ENCODE measurements at regions not wholly inside any gene's neighbourhood (a gene's known extent, or its start where the extent isn't known, plus 50 kb on each side); places are given as distances from the start of the nearest gene placed in this dataset.

DNA sequence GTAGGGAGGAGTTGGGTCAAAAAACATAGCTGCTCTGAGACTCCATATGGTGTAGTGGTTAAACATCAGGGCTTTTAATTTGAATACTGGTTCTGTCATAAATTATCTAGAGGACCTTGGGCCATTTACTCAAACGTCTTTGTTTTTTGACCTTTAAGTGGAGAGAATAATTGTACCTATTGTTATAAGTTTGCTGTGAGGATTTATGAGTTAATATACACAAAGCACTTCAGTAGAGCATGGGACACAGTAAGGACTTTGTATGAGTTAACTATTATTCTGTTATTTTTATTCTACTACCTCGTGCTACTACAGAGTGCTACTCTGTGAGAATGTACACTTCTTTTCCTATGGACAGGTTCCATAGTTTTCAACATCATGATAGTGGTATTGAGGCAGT lies 123.7 kb upstream of the TNC start:
- Mint-ChIP-seq H3K9me3 (peaks cover 0 to 3% (median 0%) of the 10 kb centered on the region in 3 donors), H3K27me3 (peaks cover 17 to 19% of the 10 kb centered on the region in 2 donors), H3K36me3 (no peaks in the 10 kb centered on the region), H3K4me1 (no peaks in the 10 kb centered on the region), H3K27ac (no peak overlapping the region), H3K4me3 (no peak overlapping the region)
- H3K4me1 ChIP-seq (ENCODE audit: control insufficient read depth in 1 of 2, extremely low read depth in 1 of 2, insufficient read depth in 2 of 2, low read length in 2 of 2), result no peaks in the 10 kb centered on the region
- peaks cover 0 to 9% of the 10 kb centered on the region in 2 experiments for H3K27me3 ChIP-seq (replicated peaks in 1 of 2; ENCODE audit: control insufficient read depth in 2 of 2, extremely low read depth in 1 of 2, insufficient read depth in 2 of 2, low read length in 1 of 2)
- ChIA-PET POLR2A (no interaction called here), CTCF (no interaction called here)
- no peaks in the 10 kb centered on the region for H3K36me3 ChIP-seq (ENCODE audit: control insufficient read depth in 2 of 2, extremely low read depth in 1 of 2, insufficient read depth in 1 of 2, low read length in 1 of 2)
- ATAC-seq (replicated peaks in 1 of 4), result no peak
- no peak overlapping the region for H3K27ac ChIP-seq (ENCODE audit: low read length)
- H3K4me3 ChIP-seq (ENCODE audit: control insufficient read depth in 1 of 2, extremely low read depth in 1 of 2, low read length in 1 of 2), result no peak overlapping the region
- no peak for DNase-seq
- WGBS (ENCODE audit: insufficient coverage), result 20% methylated on average over 1 of the region's 2 CpGs
- no peaks in the 10 kb centered on the region for H3K9me3 ChIP-seq

DNA sequence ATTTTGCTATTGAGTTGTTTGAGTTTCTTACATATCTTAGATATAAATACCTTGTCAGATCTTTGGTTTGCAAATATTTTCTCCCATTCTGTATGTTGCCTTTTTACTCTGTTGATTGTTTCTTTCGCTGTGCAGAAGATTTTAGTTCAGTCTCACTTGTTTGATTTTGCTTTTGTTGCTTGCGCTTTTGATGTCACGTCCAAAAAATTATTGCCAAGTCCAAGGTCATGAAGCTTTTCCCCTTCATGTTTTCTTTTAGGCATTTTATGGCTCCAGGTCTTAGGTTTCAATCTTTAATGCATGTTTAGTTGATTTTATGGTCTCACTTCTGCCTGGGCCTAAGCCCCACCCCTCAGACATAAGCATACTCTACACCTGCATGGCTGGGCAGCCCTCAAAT lies 131.5 kb upstream of the TNC start:
- no peaks in the 10 kb centered on the region for H3K36me3 ChIP-seq (ENCODE audit: control insufficient read depth in 2 of 2, extremely low read depth in 1 of 2, insufficient read depth in 1 of 2, low read length in 1 of 2)
- H3K27ac ChIP-seq (ENCODE audit: low read length), result no peak overlapping the region
- ChIA-PET CTCF (no interaction called here), POLR2A (no interaction called here)
- DNase-seq (no peak), ATAC-seq (replicated peaks in 1 of 4) (no peak)
- 90% methylated on average over 2 of the region's 3 CpGs for WGBS (ENCODE audit: insufficient coverage)
- no peaks in the 10 kb centered on the region for H3K4me1 ChIP-seq (ENCODE audit: control insufficient read depth in 1 of 2, extremely low read depth in 1 of 2, insufficient read depth in 2 of 2, low read length in 2 of 2)
- no peaks in the 10 kb centered on the region for H3K27me3 ChIP-seq (replicated peaks in 1 of 2; ENCODE audit: control insufficient read depth in 2 of 2, extremely low read depth in 1 of 2, insufficient read depth in 2 of 2, low read length in 1 of 2)
- H3K27me3 Mint-ChIP-seq, result peaks cover 12 to 27% of the 10 kb centered on the region in 2 donors
- no peak overlapping the region for H3K4me3 ChIP-seq (ENCODE audit: control insufficient read depth in 1 of 2, extremely low read depth in 1 of 2, low read length in 1 of 2)
- peaks cover 0 to 2% (median 0%) of the 10 kb centered on the region in 3 donors for H3K9me3 Mint-ChIP-seq
- no peaks in the 10 kb centered on the region for H3K36me3 Mint-ChIP-seq
- H3K4me3 Mint-ChIP-seq, result no peak overlapping the region
- no peaks in the 10 kb centered on the region for H3K9me3 ChIP-seq
- H3K4me1 Mint-ChIP-seq, result no peaks in the 10 kb centered on the region
- H3K27ac Mint-ChIP-seq, result no peak overlapping the region

DNA sequence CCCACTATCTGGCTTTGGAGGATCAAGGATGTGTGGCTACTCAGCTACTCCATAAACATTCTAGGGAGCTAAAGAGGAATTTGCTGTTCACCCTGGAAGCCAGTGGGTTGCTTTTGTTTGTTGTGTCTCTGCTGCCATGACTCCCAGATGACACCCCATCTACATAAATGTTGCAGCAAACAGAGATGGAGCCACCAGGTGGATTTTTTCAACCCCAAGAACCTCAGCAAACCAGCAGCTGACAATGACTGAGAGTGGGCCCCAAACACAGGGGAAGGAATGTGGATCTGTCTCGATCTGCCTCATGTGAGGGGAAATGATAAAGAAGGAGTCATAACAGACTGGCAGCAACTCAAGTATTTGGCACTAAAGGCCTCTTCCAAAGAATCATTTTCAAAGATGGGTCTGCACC lies 132.7 kb upstream of the TNC start:
- Mint-ChIP-seq H3K36me3 (no peaks in the 10 kb centered on the region), H3K4me3 (no peak overlapping the region), H3K9me3 (peaks cover 0 to 2% (median 0%) of the 10 kb centered on the region in 3 donors), H3K4me1 (no peaks in the 10 kb centered on the region), H3K27ac (no peak overlapping the region), H3K27me3 (peaks cover 18 to 29% of the 10 kb centered on the region in 2 donors)
- POLR2A ChIA-PET, result no interaction called here
- Histone ChIP-seq H3K4me3 (ENCODE audit: control insufficient read depth in 1 of 2, extremely low read depth in 1 of 2, low read length in 1 of 2) (no peak overlapping the region), H3K9me3 (no peaks in the 10 kb centered on the region), H3K4me1 (ENCODE audit: control insufficient read depth in 1 of 2, extremely low read depth in 1 of 2, insufficient read depth in 2 of 2, low read length in 2 of 2) (no peaks in the 10 kb centered on the region), H3K27ac (ENCODE audit: low read length) (no peak overlapping the region), H3K27me3 (replicated peaks in 1 of 2; ENCODE audit: control insufficient read depth in 2 of 2, extremely low read depth in 1 of 2, insufficient read depth in 2 of 2, low read length in 1 of 2) (no peaks in the 10 kb centered on the region), H3K36me3 (ENCODE audit: control insufficient read depth in 2 of 2, extremely low read depth in 1 of 2, insufficient read depth in 1 of 2, low read length in 1 of 2) (no peaks in the 10 kb centered on the region)
- DNase-seq, result no peak
- CTCF ChIA-PET, result no interaction called here
- no CpG with 5 or more reads among the region's 1 CpG for WGBS (ENCODE audit: insufficient coverage)
- no peak for ATAC-seq (replicated peaks in 1 of 4)

GRCh38 chr9:115254287-115255180 lies 136.6 kb upstream of the TNC start:
- Mint-ChIP-seq H3K4me1 (no peaks in the 10 kb centered on the region), H3K9me3 (peaks cover 0 to 2% (median 0%) of the 10 kb centered on the region in 3 donors), H3K4me3 (no peak overlapping the region), H3K36me3 (no peaks in the 10 kb centered on the region), H3K27me3 (peaks cover 18 to 29% of the 10 kb centered on the region in 2 donors), H3K27ac (no peak overlapping the region)
- ChIA-PET POLR2A (no interaction called here), CTCF (no interaction called here)
- ATAC-seq (replicated peaks in 1 of 4), result no peak
- DNase-seq, result no peak
- Histone ChIP-seq H3K4me3 (ENCODE audit: control insufficient read depth in 1 of 2, extremely low read depth in 1 of 2, low read length in 1 of 2) (no peak overlapping the region), H3K27me3 (replicated peaks in 1 of 2; ENCODE audit: control insufficient read depth in 2 of 2, extremely low read depth in 1 of 2, insufficient read depth in 2 of 2, low read length in 1 of 2) (no peaks in the 10 kb centered on the region), H3K4me1 (ENCODE audit: control insufficient read depth in 1 of 2, extremely low read depth in 1 of 2, insufficient read depth in 2 of 2, low read length in 2 of 2) (no peaks in the 10 kb centered on the region), H3K27ac (ENCODE audit: low read length) (no peak overlapping the region), H3K36me3 (ENCODE audit: control insufficient read depth in 2 of 2, extremely low read depth in 1 of 2, insufficient read depth in 1 of 2, low read length in 1 of 2) (no peaks in the 10 kb centered on the region), H3K9me3 (no peaks in the 10 kb centered on the region)
- 40% methylated on average over 4 of the region's 5 CpGs for WGBS (ENCODE audit: insufficient coverage)

GRCh38 chr9:115261656-115262081 lies 143.7 kb upstream of the TNC start:
- Histone ChIP-seq H3K9me3 (no peaks in the 10 kb centered on the region), H3K27me3 (replicated peaks in 1 of 2; ENCODE audit: control insufficient read depth in 2 of 2, extremely low read depth in 1 of 2, insufficient read depth in 2 of 2, low read length in 1 of 2) (no peaks in the 10 kb centered on the region), H3K36me3 (ENCODE audit: control insufficient read depth in 2 of 2, extremely low read depth in 1 of 2, insufficient read depth in 1 of 2, low read length in 1 of 2) (no peaks in the 10 kb centered on the region), H3K4me3 (ENCODE audit: control insufficient read depth in 1 of 2, extremely low read depth in 1 of 2, low read length in 1 of 2) (no peak overlapping the region), H3K4me1 (ENCODE audit: control insufficient read depth in 1 of 2, extremely low read depth in 1 of 2, insufficient read depth in 2 of 2, low read length in 2 of 2) (no peaks in the 10 kb centered on the region), H3K27ac (ENCODE audit: low read length) (no peak overlapping the region)
- Mint-ChIP-seq H3K27me3 (peaks cover 8 to 23% of the 10 kb centered on the region in 2 donors), H3K4me3 (no peak overlapping the region), H3K9me3 (peaks cover 0 to 5% (median 0%) of the 10 kb centered on the region in 3 donors), H3K36me3 (no peaks in the 10 kb centered on the region), H3K4me1 (no peaks in the 10 kb centered on the region), H3K27ac (no peak overlapping the region)
- POLR2A ChIA-PET, result no interaction called here
- CTCF ChIA-PET, result no interaction called here
- ATAC-seq (replicated peaks in 1 of 4) (no peak), DNase-seq (no peak)

DNA sequence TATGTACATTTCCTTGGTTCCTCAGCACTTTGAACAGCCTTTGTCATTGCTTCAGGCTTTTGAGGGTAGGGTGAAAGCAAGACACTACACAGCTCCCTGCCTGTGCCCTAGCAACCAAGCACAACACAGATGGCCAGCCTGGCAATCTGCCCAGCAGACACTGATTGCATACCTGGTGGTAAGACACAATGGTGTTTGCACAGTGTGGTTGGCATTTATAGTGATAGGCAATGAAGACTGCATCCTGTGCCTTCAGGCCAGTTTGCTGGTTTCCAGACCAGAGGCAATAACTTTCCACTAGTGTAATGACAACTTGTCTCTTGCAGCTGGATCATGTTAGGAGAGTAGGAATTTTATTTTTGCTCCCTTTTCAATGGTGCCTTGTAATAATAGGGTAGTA lies 144.5 kb upstream of the TNC start:
- ChIA-PET POLR2A (no interaction called here), CTCF (no interaction called here)
- peaks cover 0 to 5% (median 0%) of the 10 kb centered on the region in 3 donors for H3K9me3 Mint-ChIP-seq
- no peak overlapping the region for H3K27ac Mint-ChIP-seq
- H3K27me3 Mint-ChIP-seq, result peaks cover 8 to 18% of the 10 kb centered on the region in 2 donors
- no peaks in the 10 kb centered on the region for H3K36me3 Mint-ChIP-seq
- Histone ChIP-seq H3K4me1 (ENCODE audit: control insufficient read depth in 1 of 2, extremely low read depth in 1 of 2, insufficient read depth in 2 of 2, low read length in 2 of 2) (no peaks in the 10 kb centered on the region), H3K27me3 (replicated peaks in 1 of 2; ENCODE audit: control insufficient read depth in 2 of 2, extremely low read depth in 1 of 2, insufficient read depth in 2 of 2, low read length in 1 of 2) (no peaks in the 10 kb centered on the region), H3K36me3 (ENCODE audit: control insufficient read depth in 2 of 2, extremely low read depth in 1 of 2, insufficient read depth in 1 of 2, low read length in 1 of 2) (no peaks in the 10 kb centered on the region), H3K4me3 (ENCODE audit: control insufficient read depth in 1 of 2, extremely low read depth in 1 of 2, low read length in 1 of 2) (no peak overlapping the region), H3K9me3 (no peaks in the 10 kb centered on the region), H3K27ac (ENCODE audit: low read length) (no peak overlapping the region)
- no peaks in the 10 kb centered on the region for H3K4me1 Mint-ChIP-seq
- no peak for ATAC-seq (replicated peaks in 1 of 4)
- DNase-seq, result no peak
- no peak overlapping the region for H3K4me3 Mint-ChIP-seq

- no peaks in the 10 kb centered on the region for H3K36me3 Mint-ChIP-seq
- no peak overlapping the region for H3K4me3 ChIP-seq (ENCODE audit: control insufficient read depth in 1 of 2, extremely low read depth in 1 of 2, low read length in 1 of 2)
- no peaks in the 10 kb centered on the region for H3K4me1 Mint-ChIP-seq
- POLR2A ChIA-PET, result no interaction called here
- ATAC-seq (replicated peaks in 1 of 4), result no peak
- peaks cover 0 to 5% (median 0%) of the 10 kb centered on the region in 3 donors for H3K9me3 Mint-ChIP-seq
- H3K27me3 Mint-ChIP-seq, result peaks cover 7 to 18% of the 10 kb centered on the region in 2 donors
- H3K4me3 Mint-ChIP-seq, result no peak overlapping the region
- H3K27me3 ChIP-seq (replicated peaks in 1 of 2; ENCODE audit: control insufficient read depth in 2 of 2, extremely low read depth in 1 of 2, insufficient read depth in 2 of 2, low read length in 1 of 2), result no peaks in the 10 kb centered on the region
- CTCF ChIA-PET, result no interaction called here
- no peak overlapping the region for H3K27ac ChIP-seq (ENCODE audit: low read length)
- no peak overlapping the region for H3K27ac Mint-ChIP-seq
- no peaks in the 10 kb centered on the region for H3K4me1 ChIP-seq (ENCODE audit: control insufficient read depth in 1 of 2, extremely low read depth in 1 of 2, insufficient read depth in 2 of 2, low read length in 2 of 2)
- H3K9me3 ChIP-seq, result no peaks in the 10 kb centered on the region
- H3K36me3 ChIP-seq (ENCODE audit: control insufficient read depth in 2 of 2, extremely low read depth in 1 of 2, insufficient read depth in 1 of 2, low read length in 1 of 2), result no peaks in the 10 kb centered on the region
- DNase-seq, result no peak
Measured at GRCh38 chr9:115262952-115263351, 145.0 kb upstream of the TNC start.

Measured in T-cell (primary cell).